ENCODE measurements at regions not wholly inside any gene's neighbourhood (a gene's known extent, or its start where the extent isn't known, plus 50 kb on each side); places are given as distances from the start of the nearest gene placed in this dataset.

DNA sequence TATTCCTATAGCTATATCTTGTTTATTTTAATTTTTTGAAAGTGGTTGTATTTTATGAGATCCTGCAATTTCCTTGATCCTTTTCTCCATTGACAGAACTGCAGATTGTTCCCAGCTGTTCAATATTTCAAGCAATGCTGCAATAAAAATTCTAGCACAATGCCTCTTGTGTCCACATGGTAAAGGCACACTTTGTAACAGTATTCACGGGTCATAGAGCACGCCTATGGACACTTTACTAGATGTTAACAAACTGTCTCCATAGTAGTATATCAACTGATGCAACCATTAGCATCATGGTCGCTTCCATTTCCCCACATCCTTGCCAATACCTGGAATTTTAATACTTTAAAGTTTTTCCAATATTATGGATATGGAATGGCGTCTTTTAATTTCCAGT is 123.9 kb upstream of the FZD8 start:
- no peak for DNase-seq
- peaks cover 5% of the 10 kb centered on the region for H3K4me1 ChIP-seq
- no peaks in the 10 kb centered on the region for H3K36me3 ChIP-seq
- no peaks in the 10 kb centered on the region for H3K27me3 ChIP-seq
- intact Hi-C loops (cut with DNase I), result no loop called here
- no peak overlapping the region for H3K9ac ChIP-seq (ENCODE audit: low read depth in 2 of 2, low read length in 2 of 2)
- H3K4me3 ChIP-seq, result no peak overlapping the region
- no peaks in the 10 kb centered on the region for H3K9me3 ChIP-seq
- no peak overlapping the region for H3K27ac ChIP-seq
- TF ChIP-seq, protein P1, sequence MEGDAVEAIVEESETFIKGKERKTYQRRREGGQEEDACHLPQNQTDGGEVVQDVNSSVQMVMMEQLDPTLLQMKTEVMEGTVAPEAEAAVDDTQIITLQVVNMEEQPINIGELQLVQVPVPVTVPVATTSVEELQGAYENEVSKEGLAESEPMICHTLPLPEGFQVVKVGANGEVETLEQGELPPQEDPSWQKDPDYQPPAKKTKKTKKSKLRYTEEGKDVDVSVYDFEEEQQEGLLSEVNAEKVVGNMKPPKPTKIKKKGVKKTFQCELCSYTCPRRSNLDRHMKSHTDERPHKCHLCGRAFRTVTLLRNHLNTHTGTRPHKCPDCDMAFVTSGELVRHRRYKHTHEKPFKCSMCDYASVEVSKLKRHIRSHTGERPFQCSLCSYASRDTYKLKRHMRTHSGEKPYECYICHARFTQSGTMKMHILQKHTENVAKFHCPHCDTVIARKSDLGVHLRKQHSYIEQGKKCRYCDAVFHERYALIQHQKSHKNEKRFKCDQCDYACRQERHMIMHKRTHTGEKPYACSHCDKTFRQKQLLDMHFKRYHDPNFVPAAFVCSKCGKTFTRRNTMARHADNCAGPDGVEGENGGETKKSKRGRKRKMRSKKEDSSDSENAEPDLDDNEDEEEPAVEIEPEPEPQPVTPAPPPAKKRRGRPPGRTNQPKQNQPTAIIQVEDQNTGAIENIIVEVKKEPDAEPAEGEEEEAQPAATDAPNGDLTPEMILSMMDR (IDR thresholded peaks at IDR 0.05), result no peak

DNA sequence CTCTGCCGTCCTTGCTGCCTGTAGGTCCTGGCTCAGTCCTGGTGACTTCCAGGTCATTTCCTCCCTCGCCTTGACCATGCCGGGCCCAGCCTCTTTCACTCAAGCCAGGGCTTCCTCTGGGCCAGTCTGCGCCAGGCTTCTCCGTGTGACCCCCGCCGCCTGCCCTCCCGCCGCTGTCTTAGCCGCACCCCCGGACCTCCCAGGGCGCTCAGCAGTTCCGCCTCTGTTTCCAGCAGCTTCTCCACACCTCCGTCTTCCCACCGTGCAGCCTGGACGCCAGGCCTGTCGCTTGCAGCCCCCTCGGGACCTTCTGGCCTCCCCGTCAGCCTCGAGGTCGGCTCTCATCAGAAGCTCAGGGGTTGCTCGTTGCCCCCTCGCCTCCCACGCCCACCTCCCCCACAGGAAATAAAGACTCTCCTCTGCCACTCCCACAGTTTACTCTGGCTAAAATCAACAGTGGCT is 123.0 kb upstream of the FZD8 start:
- no peaks in the 10 kb centered on the region for H3K9me3 ChIP-seq
- H3K27ac ChIP-seq, result no peak overlapping the region
- DNase-seq, result peak; percentile 61
- intact Hi-C loops (cut with DNase I), result no loop called here
- no peaks in the 10 kb centered on the region for H3K27me3 ChIP-seq
- TF ChIP-seq, protein P1 (IDR thresholded peaks at IDR 0.05), result no peak
- H3K4me1 ChIP-seq, result peaks cover 5% of the 10 kb centered on the region
- peak overlapping the region in 1 of 2 donors; percentile 40 for H3K9ac ChIP-seq (ENCODE audit: low read depth in 2 of 2, low read length in 2 of 2)
- H3K4me3 ChIP-seq, result peak overlapping the region; percentile 12
- no peaks in the 10 kb centered on the region for H3K36me3 ChIP-seq

DNA sequence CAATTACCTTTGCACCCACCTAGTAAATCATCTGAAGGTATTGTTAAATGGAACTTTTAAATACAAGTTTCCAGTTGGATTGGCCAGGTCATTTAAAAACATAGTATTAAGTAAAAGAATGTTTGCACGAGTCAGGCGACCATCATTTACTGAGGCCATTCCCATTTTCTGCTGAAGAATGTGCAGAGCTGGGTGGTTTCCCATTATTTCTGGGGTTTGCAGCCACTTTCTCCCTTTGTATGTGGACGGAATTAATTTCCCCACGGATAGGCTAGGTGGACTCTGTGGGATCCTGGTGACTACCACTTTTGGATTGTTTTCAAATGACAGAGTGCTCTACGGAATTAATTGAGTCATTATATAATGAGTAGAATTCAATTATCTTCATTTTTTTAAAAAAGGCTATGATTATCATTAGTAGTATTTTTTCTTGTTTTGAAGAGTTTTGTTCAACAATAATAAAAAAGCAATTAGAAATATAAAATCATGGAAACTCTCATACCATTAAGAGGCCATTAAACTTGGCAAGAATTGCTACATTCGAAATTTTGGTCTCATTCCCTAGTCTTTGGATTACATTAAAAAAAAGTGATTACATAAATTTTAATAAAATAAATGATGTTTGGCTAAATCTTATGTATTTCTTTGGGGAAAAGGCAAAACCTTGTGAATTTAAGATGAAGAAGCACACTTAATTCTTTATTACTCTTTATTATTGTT is 120.4 kb upstream of the FZD8 start:
- Histone ChIP-seq H3K27me3 (no peaks in the 10 kb centered on the region), H3K4me3 (no peak overlapping the region), H3K9me3 (no peaks in the 10 kb centered on the region), H3K27ac (no peak overlapping the region), H3K4me1 (no peaks in the 10 kb centered on the region), H3K9ac (ENCODE audit: low read depth in 2 of 2, low read length in 2 of 2) (no peak overlapping the region), H3K36me3 (no peaks in the 10 kb centered on the region)
- intact Hi-C loops (cut with DNase I), result no loop called here
- TF ChIP-seq, protein P1 (IDR thresholded peaks at IDR 0.05), result no peak
- no peak for DNase-seq

DNA sequence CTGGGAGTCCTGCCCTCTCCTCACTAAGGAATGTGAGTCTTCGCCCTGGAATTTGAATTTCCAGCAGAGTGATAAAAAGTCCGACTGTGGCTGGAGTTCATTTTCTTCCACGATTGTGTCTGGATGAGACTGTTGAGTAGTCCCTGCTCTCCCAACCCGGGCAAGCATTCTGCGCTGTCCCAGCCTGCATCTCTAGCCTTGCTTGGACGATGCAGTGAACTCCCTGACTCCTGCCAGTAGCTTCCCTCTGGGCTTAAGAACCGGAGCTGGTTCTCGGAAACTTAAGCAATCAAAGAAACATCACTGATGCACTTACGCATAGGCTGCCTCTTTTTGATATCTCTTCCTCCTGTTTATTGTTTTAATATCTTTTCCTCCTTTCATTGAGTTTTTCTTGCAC is 116.0 kb upstream of the FZD8 start:
- DNase-seq, result no peak
- TF ChIP-seq, protein P1 (IDR thresholded peaks at IDR 0.05), result no peak
- Histone ChIP-seq H3K9me3 (no peaks in the 10 kb centered on the region), H3K9ac (ENCODE audit: low read depth in 2 of 2, low read length in 2 of 2) (no peak overlapping the region), H3K27me3 (no peaks in the 10 kb centered on the region), H3K4me1 (no peaks in the 10 kb centered on the region), H3K27ac (no peak overlapping the region), H3K4me3 (no peak overlapping the region), H3K36me3 (no peaks in the 10 kb centered on the region)
- intact Hi-C loops (cut with DNase I), result no loop called here

DNA sequence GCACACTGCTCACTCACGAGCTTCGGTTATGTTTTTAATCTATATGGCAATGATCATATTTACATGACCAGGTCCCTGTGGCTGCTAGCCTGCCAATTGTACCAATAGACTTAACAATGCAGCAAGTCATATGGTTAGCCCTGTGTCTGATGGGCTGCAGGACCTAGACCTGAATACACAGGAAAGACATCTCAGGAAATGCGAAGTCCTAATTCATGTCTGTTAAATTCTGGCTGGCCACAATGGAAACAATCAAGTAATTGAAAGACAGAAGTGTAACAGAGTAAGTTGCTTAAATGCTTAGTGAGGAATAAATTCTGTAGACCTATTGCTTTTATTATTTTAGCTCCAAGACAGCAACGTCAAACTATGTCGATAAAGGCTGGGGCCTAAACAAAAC is 112.4 kb upstream of the FZD8 start:
- Histone ChIP-seq H3K27me3 (no peaks in the 10 kb centered on the region), H3K36me3 (no peaks in the 10 kb centered on the region), H3K4me1 (no peaks in the 10 kb centered on the region), H3K9me3 (no peaks in the 10 kb centered on the region), H3K9ac (ENCODE audit: low read depth in 2 of 2, low read length in 2 of 2) (no peak overlapping the region), H3K27ac (no peak overlapping the region), H3K4me3 (no peak overlapping the region)
- no peak for DNase-seq
- intact Hi-C loops (cut with DNase I), result no loop called here
- TF ChIP-seq, protein P1 (IDR thresholded peaks at IDR 0.05), result no peak
